Activated CD8-positive, alpha-beta memory T cell treated with anti-CD3 and anti-CD28 coated beads for 36 hours (primary cell): ENCODE measurements at regions not wholly inside any gene's neighbourhood (a gene's known extent, or its start where the extent isn't known, plus 50 kb on each side); places are given as distances from the start of the nearest gene placed in this dataset.

ENCODE experiments used
- CTCF ChIA-PET: fragments of 350-600 bp; sonication (Branson Sonifier 250); formaldehyde crosslinking; loops from one replicate; lab custom pipeline; 2021; ENCODE audit warnings: antibody characterized with exemption; lab: Charles Lee
- POLR2A ChIA-PET: fragments of 350-600 bp; sonication (Branson Sonifier 250); formaldehyde crosslinking; loops from one replicate; lab custom pipeline; 2021; ENCODE audit warnings: antibody characterized with exemption; lab: Charles Lee

- POLR2A ChIA-PET = no interaction called here
- CTCF ChIA-PET = no interaction called here
Measured at GRCh38 chr1:192061556-192061955, 96.7 kb upstream of the RGS18 start.

- ChIA-PET CTCF (no interaction called here), POLR2A (no interaction called here)
Measured at GRCh38 chr1:192065087-192065486, 93.2 kb upstream of the RGS18 start.

DNA sequence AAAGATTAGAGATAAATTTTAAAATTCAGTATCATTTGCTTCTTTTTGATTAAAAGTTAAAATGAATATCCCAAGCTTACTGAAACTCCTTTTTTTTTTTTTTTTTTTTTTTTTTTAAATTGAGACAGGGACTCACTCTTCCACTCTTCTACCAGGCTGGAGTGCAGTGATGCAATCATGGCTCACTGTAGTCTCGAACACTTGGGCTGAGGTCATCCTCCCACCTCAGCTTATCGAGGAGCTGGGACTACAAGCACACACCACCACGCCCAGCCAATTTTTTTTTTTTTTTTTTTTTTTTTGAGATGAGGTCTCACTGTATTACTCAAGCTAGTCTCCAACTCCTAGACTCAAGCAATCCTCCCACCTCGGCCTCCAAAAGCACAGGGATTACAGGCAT lies 92.1 kb upstream of the RGS18 start:
- CTCF ChIA-PET = no interaction called here
- POLR2A ChIA-PET = no interaction called here

DNA sequence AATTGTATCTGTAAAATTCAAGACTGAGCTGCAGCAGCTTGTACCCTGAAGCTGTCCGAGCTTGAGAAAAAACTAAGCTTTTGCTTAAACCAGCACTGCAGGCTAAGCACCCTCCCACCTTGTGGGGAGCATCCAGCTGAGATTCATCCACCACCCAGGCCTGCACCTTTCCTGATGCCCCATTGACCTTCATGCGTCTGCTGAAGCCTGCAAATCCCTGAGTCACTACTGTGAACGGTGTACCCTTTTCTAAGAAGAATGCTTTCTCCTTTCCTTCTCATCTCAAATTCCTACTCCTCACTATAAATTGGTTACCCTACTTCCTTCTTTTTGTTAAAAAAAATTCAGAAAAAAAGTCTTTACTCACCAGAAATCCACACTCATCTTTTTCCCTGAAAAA lies 90.9 kb upstream of the RGS18 start:
- POLR2A ChIA-PET = no interaction called here

GRCh38 chr1:192070213-192070612 lies 88.0 kb upstream of the RGS18 start:
- POLR2A ChIA-PET = no interaction called here
- CTCF ChIA-PET = no interaction called here

More for the DNA sequence above, 90.9 kb upstream of the RGS18 start:
- CTCF ChIA-PET = no interaction called here

DNA sequence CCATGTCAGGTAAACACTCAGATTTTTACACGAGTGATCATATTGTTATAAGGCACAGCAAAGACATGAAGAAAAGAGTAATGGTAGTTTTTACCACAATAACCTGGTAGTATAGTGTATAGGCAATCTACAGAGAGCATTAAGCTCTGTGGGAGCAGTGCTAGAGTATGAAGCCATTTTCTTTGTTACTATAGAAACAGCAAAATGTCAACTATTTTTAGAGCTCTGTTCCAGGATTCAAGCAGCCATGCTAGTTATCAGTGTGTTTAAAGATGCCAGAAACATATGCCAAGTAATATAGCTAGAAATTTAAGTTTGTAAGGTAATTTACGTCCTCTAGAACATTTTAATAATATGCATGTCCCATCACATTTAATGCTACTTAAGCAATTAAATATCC lies 77.6 kb upstream of the RGS18 start:
- ChIA-PET CTCF (no interaction called here), POLR2A (no interaction called here)

- POLR2A ChIA-PET = no interaction called here
- CTCF ChIA-PET = no interaction called here
Measured at GRCh38 chr1:192081359-192081758, 76.9 kb upstream of the RGS18 start.

- ChIA-PET POLR2A (no interaction called here), CTCF (no interaction called here)
Measured at GRCh38 chr1:192086644-192087043, 71.6 kb upstream of the RGS18 start.

- ChIA-PET POLR2A (no interaction called here), CTCF (no interaction called here)
Measured at GRCh38 chr1:192087334-192087733, 70.9 kb upstream of the RGS18 start.

GRCh38 chr1:192088496-192088895 lies 69.8 kb upstream of the RGS18 start:
- ChIA-PET CTCF (no interaction called here), POLR2A (no interaction called here)

DNA sequence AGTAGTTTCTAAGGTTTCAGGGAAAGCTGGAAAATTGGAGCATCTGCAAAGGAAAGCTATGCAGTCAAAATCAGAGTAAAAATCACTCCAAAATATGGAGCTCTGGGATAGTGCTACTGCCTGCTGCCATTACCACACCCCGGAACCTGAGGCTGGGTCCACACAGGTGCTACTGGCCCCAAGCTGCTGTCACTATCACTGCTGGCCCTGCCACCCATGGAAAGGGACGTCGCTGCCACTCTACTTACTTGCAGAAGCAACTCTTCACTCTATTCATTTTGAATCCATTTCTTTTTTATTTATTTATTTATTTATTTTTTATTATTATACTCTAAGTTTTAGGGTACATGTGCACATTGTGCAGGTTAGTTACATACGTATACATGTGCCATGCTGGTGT lies 60.3 kb upstream of the RGS18 start:
- CTCF ChIA-PET = no interaction called here
- POLR2A ChIA-PET = no interaction called here

- CTCF ChIA-PET = no interaction called here
- POLR2A ChIA-PET = no interaction called here
Measured at GRCh38 chr1:192099328-192099727, 58.9 kb upstream of the RGS18 start.

DNA sequence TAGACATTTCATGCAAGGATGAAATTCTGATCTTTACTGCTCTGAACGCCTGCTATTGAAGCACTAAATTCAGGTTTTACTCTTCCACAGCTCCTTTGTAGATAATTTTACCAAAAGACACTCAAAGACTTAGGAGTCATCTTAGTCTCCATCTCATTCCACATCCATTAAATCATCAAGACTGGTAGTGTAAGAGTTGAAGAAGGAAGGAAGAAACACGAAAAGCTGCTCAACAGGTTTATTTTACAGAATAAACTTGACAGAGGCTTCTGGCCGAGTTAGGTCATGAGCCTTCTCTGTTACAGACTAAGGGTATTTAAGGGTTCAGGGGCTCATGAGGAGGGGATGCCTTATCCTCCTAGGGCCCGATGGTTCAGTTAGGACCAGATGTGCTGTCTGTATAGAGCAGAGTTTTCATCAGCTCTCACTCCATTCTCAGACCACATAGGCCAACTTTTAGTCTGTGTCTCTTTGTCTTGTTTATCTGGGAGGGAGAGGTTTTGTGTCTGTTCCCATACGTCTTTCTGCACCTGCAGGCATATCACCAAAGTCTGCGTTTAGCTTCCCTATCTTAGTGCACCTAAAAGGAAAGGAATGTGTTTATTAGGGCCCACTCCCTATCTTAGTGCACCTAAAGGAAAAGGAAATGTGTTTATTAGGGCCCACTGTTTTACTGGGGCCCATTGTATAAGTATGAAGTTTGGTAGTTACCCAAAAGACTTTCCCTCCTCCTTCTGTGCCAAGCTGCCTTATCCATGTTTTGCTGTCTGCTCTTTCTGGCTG lies 57.4 kb upstream of the RGS18 start:
- ChIA-PET POLR2A (no interaction called here), CTCF (no interaction called here)

DNA sequence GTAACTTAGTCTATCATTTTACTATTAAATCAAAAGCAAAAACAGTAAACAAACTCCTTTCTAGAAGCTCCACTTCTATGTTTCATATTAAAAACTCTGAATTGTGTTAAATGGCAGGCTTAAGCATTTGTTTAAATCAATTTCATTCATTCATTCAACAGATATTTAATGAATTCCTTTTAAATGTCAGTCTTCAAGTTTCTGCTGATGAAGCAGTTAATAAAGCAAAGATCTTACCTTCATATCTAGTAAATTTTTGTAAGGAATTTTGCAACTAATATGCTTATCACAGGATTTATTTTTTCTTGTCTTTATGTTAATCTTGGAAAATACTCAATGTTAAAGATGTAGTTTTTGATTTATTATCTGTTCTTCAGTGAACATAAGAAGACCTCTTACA lies 54.1 kb upstream of the RGS18 start:
- POLR2A ChIA-PET = no interaction called here

DNA sequence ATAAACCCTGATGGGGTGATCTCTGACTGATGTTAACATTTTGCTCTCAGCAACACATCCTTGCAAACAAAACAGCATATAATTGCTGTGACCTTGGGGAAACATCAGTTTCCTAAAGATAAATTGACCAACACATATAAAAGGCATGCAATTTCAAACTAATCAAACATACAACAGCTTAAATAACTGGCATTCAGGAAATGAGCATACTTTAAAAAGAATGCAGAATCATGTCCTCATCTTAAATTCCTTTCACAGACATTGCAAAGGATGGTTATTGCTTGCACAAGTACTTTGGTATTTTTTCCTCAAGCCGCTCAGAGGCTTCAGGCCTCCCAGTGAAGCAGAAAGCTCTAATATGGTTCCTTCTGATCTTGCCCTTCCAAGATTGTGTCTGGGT lies 53.4 kb upstream of the RGS18 start:
- ChIA-PET POLR2A (no interaction called here), CTCF (no interaction called here)

More for the DNA sequence above, 54.1 kb upstream of the RGS18 start:
- CTCF ChIA-PET = no interaction called here

- CTCF ChIA-PET = no interaction called here
- POLR2A ChIA-PET = no interaction called here
Measured at GRCh38 chr1:192108161-192108560, 50.1 kb upstream of the RGS18 start.
